ENCODE measurements at regions not wholly inside any gene's neighbourhood (a gene's known extent, or its start where the extent isn't known, plus 50 kb on each side); places are given as distances from the start of the nearest gene placed in this dataset.

DNA sequence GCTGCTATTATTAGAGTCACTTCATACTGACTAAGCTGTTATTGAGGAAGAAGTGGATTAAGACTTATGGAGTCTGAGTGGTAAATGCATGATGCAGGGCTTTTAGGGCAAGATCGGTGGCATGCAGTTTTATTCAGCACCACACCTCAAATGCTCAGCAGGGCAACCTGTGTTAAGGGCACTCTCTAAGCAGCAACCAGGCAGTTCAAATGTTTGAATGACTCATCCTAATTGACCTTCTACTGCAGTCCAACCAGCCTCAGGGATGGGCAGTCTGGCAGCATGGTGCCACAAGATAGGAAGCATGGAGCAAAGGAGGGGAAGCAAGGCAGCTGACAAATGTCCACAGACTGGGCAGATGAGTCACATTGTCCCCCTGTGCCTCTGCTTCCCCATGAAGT, 80.2 kb upstream of the MIER3 start:
- Histone ChIP-seq H3K27ac (ENCODE audit: low read depth, low read length, poor library complexity, severe bottlenecking) (no peak overlapping the region), H3K9me3 (ENCODE audit: low read length) (no peaks in the 10 kb centered on the region), H3K4me1 (ENCODE audit: insufficient read depth, low read length, poor library complexity, severe bottlenecking) (peaks cover 30% of the 10 kb centered on the region), H2AFZ (ENCODE audit: low read length) (0 out of 2 replicates have a peak overlapping the region, but pooled peaks have one; percentile 16), H3K4me2 (ENCODE audit: low read length) (peak overlapping the region; percentile 15; the same call in 1 of the 2 replicates), H3K9me2 (ENCODE audit: insufficient read depth, low read length) (no peaks in the 10 kb centered on the region), H3K79me2 (ENCODE audit: insufficient read depth, low read depth, low read length) (no peaks in the 10 kb centered on the region), H4K20me1 (ENCODE audit: insufficient read depth, low read length) (no peaks in the 10 kb centered on the region), H3K36me3 (ENCODE audit: insufficient read depth, low read length) (no peaks in the 10 kb centered on the region), H3K4me3 (ENCODE audit: low read depth, low read length, poor library complexity, severe bottlenecking) (no peak overlapping the region)
- ChIA-PET POLR2A (no interaction called here), CTCF (ENCODE audit: unreplicated experiment) (no interaction called here)
- intact Hi-C loops (cut with micrococcal nuclease; ENCODE audit: unreplicated experiment) = no loop called here
- no TSS peak for BruUV-seq (replicated peaks)
- peak; percentile 11 for DNase-seq (ENCODE audit: low spot score)
- no peak for TF ChIP-seq EZH2phosphoT487 (IDR thresholded peaks at IDR 0.05; ENCODE audit: borderline replicate concordance, low read depth, low read length)
- TF ChIP-seq, protein P1, sequence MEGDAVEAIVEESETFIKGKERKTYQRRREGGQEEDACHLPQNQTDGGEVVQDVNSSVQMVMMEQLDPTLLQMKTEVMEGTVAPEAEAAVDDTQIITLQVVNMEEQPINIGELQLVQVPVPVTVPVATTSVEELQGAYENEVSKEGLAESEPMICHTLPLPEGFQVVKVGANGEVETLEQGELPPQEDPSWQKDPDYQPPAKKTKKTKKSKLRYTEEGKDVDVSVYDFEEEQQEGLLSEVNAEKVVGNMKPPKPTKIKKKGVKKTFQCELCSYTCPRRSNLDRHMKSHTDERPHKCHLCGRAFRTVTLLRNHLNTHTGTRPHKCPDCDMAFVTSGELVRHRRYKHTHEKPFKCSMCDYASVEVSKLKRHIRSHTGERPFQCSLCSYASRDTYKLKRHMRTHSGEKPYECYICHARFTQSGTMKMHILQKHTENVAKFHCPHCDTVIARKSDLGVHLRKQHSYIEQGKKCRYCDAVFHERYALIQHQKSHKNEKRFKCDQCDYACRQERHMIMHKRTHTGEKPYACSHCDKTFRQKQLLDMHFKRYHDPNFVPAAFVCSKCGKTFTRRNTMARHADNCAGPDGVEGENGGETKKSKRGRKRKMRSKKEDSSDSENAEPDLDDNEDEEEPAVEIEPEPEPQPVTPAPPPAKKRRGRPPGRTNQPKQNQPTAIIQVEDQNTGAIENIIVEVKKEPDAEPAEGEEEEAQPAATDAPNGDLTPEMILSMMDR (conservative IDR thresholded peaks at IDR 0.05; ENCODE audit: low read length) = no peak

DNA sequence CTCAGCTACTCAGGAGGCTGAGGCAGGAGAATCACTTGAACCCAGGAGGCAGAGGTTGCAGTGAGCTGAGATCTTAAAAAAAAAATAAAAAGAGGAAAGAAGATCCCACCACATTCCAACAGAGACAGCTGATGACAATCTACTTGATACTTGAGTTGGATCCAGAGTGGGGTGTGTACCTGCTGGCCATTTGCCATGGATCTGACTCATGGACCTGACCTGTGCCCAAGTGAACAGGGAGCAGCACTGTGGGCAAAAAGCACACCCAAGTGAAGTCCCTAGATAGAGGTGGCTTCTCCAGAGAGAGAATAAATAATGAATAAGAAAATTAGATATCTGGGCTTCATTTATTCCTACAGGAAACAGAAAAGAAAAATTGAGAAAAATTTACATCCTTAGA, 81.2 kb upstream of the MIER3 start:
- intact Hi-C loops (cut with micrococcal nuclease; ENCODE audit: unreplicated experiment) = no loop called here
- no peaks in the 10 kb centered on the region for H4K20me1 ChIP-seq (ENCODE audit: insufficient read depth, low read length)
- no peak overlapping the region for H2AFZ ChIP-seq (ENCODE audit: low read length)
- no peaks in the 10 kb centered on the region for H3K79me2 ChIP-seq (ENCODE audit: insufficient read depth, low read depth, low read length)
- no peaks in the 10 kb centered on the region for H3K9me3 ChIP-seq (ENCODE audit: low read length)
- no TSS peak for BruUV-seq (replicated peaks)
- no peaks in the 10 kb centered on the region for H3K36me3 ChIP-seq (ENCODE audit: insufficient read depth, low read length)
- H3K4me3 ChIP-seq (ENCODE audit: low read depth, low read length, poor library complexity, severe bottlenecking) = no peak overlapping the region
- H3K9me2 ChIP-seq (ENCODE audit: insufficient read depth, low read length) = no peaks in the 10 kb centered on the region
- ChIA-PET POLR2A (no interaction called here), CTCF (ENCODE audit: unreplicated experiment) (no interaction called here)
- DNase-seq (ENCODE audit: low spot score) = no peak
- TF ChIP-seq EZH2phosphoT487 (IDR thresholded peaks at IDR 0.05; ENCODE audit: borderline replicate concordance, low read depth, low read length) = no peak
- TF ChIP-seq, protein P1 (conservative IDR thresholded peaks at IDR 0.05; ENCODE audit: low read length) = no peak
- H3K4me2 ChIP-seq (ENCODE audit: low read length) = no peak overlapping the region
- H3K4me1 ChIP-seq (ENCODE audit: insufficient read depth, low read length, poor library complexity, severe bottlenecking) = peaks cover 30% of the 10 kb centered on the region
- H3K27ac ChIP-seq (ENCODE audit: low read depth, low read length, poor library complexity, severe bottlenecking) = no peak overlapping the region

DNA sequence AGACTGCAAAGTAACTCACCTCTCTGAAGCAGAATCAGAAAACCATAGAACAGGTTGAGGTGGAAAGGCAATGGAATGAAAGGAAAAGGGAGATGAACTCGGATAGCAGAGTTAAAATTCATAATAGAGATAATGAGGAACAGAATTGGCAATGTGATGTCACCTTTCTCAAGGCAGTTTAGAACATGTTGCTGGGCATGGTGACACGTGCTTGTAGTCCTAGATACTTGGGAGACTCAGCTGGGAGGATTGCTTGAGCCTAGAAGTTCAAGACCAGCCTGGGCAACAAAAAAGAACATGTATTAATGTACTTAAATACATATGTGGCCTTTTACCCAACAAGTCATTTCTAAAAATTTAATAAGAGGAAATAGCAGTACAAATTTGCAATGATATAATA, 81.6 kb upstream of the MIER3 start:
- Histone ChIP-seq H4K20me1 (ENCODE audit: insufficient read depth, low read length) (no peaks in the 10 kb centered on the region), H3K4me2 (ENCODE audit: low read length) (no peak overlapping the region), H2AFZ (ENCODE audit: low read length) (no peak overlapping the region), H3K79me2 (ENCODE audit: insufficient read depth, low read depth, low read length) (no peaks in the 10 kb centered on the region), H3K27ac (ENCODE audit: low read depth, low read length, poor library complexity, severe bottlenecking) (no peak overlapping the region), H3K4me3 (ENCODE audit: low read depth, low read length, poor library complexity, severe bottlenecking) (no peak overlapping the region), H3K4me1 (ENCODE audit: insufficient read depth, low read length, poor library complexity, severe bottlenecking) (peaks cover 30% of the 10 kb centered on the region), H3K9me3 (ENCODE audit: low read length) (no peaks in the 10 kb centered on the region), H3K36me3 (ENCODE audit: insufficient read depth, low read length) (no peaks in the 10 kb centered on the region), H3K9me2 (ENCODE audit: insufficient read depth, low read length) (no peaks in the 10 kb centered on the region)
- no peak for DNase-seq (ENCODE audit: low spot score)
- TF ChIP-seq EZH2phosphoT487 (IDR thresholded peaks at IDR 0.05; ENCODE audit: borderline replicate concordance, low read depth, low read length) = no peak
- TF ChIP-seq, protein P1 (conservative IDR thresholded peaks at IDR 0.05; ENCODE audit: low read length) = no peak
- intact Hi-C loops (cut with micrococcal nuclease; ENCODE audit: unreplicated experiment) = no loop called here
- CTCF ChIA-PET (ENCODE audit: unreplicated experiment) = no interaction called here
- no TSS peak for BruUV-seq (replicated peaks)
- POLR2A ChIA-PET = no interaction called here

All from OCI-LY7 (cell line).